NCI-H2196 treated with DMSO at 0.1 percent for 48 hours (cell line): ENCODE measurements at regions not wholly inside any gene's neighbourhood (a gene's known extent, or its start where the extent isn't known, plus 50 kb on each side); places are given as distances from the start of the nearest gene placed in this dataset.
"Not testable (repeated sequence)": the region's sequence is repeated elsewhere in the genome, so short reads cannot be mapped to it uniquely, and the experiment has no call there.

Source experiments
- DNase-seq: peaks from one replicate; lab custom pipeline; 2025; ENCODE audit not compliant: unreplicated experiment; lab: John Stamatoyannopoulos, UW

- DNase-seq = no peak
Observed at GRCh38 chr5:130365956-130366355, 461.7 kb downstream of the CHSY3 start.

- no peak for DNase-seq
Observed at GRCh38 chr5:130350131-130350530, 445.9 kb downstream of the CHSY3 start.

- DNase-seq = no peak
Observed at GRCh38 chr5:130337179-130337888, 433.1 kb downstream of the CHSY3 start.

- no peak for DNase-seq
Observed at GRCh38 chr5:130335117-130335516, 430.9 kb downstream of the CHSY3 start.

GRCh38 chr5:130333089-130333488, 428.8 kb downstream of the CHSY3 start:
- no peak for DNase-seq

GRCh38 chr5:130331332-130331731, 427.1 kb downstream of the CHSY3 start:
- no peak for DNase-seq

- DNase-seq = no peak
Observed at GRCh38 chr5:130324953-130325671, 420.8 kb downstream of the CHSY3 start.

GRCh38 chr5:130323804-130324454, 419.7 kb downstream of the CHSY3 start:
- no peak for DNase-seq

- DNase-seq = no peak
Observed at GRCh38 chr5:130321931-130322330, 417.7 kb downstream of the CHSY3 start.

- no peak for DNase-seq
Observed at GRCh38 chr5:130316971-130317680, 412.9 kb downstream of the CHSY3 start.

- no peak for DNase-seq
Observed at GRCh38 chr5:130295235-130295634, 391.0 kb downstream of the CHSY3 start.

GRCh38 chr5:130294798-130295197, 390.5 kb downstream of the CHSY3 start:
- DNase-seq = not testable (repeated sequence)

GRCh38 chr5:130290219-130290618, 386.0 kb downstream of the CHSY3 start:
- DNase-seq = no peak

GRCh38 chr5:130289132-130290088, 385.1 kb downstream of the CHSY3 start:
- DNase-seq = no peak

GRCh38 chr5:130287438-130287837, 383.2 kb downstream of the CHSY3 start:
- DNase-seq = no peak

- DNase-seq = no peak
Observed at GRCh38 chr5:130286971-130287370, 382.7 kb downstream of the CHSY3 start.

- DNase-seq = no peak
Observed at GRCh38 chr5:130282049-130282448, 377.8 kb downstream of the CHSY3 start.

- DNase-seq = no peak
Observed at GRCh38 chr5:130280528-130281217, 376.4 kb downstream of the CHSY3 start.

- DNase-seq = no peak
Observed at GRCh38 chr5:130279386-130279785, 375.1 kb downstream of the CHSY3 start.

- DNase-seq = no peak
Observed at GRCh38 chr5:130278136-130278535, 373.9 kb downstream of the CHSY3 start.
